GM12878 (cell line): ENCODE measurements at regions not wholly inside any gene's neighbourhood (a gene's known extent, or its start where the extent isn't known, plus 50 kb on each side); places are given as distances from the start of the nearest gene placed in this dataset.

ENCODE experiments used
- ATAC-seq: fragments of 200-7000 bp; cut with Tn5 transposase; 3 replicates; pipeline ENCODE4 v1.9.1; 2020; ENCODE audit warnings: mild to moderate bottlenecking, moderate library complexity
- BruUV-seq: library from RNA; stranded (reverse); fragments of 400-500 nt; replicated peaks from 2 replicates; lab custom pipeline; 2021; lab: Mats Ljungman, UMichigan
- CTCF ChIA-PET: fragments of 300-600 bp; sonication (Branson Sonifier 250); formaldehyde crosslinking; extraction: SDS; loops from one replicate; lab custom pipeline; 2021; ENCODE audit warnings: inconsistent platforms; lab: Yijun Ruan, JAX
- POLR2A ChIA-PET: fragments of 350-600 bp; formaldehyde crosslinking; extraction: SDS; loops from one replicate; lab custom pipeline; 2021; ENCODE audit warnings: inconsistent platforms; lab: Charles Lee
- RAD21 ChIA-PET: fragments of 300-600 bp; sonication (Branson Sonifier 250); formaldehyde crosslinking; loops from one replicate; lab custom pipeline; 2023; ENCODE audit warnings: antibody characterized with exemption; ENCODE audit not compliant: unreplicated experiment; lab: Charles Lee
- SMC1A ChIA-PET: fragments of 300-600 bp; sonication (Branson Sonifier 250); formaldehyde crosslinking; loops from one replicate; lab custom pipeline; 2023; ENCODE audit not compliant: unreplicated experiment, uncharacterized antibody; lab: Charles Lee
- DNase-seq: peaks from one replicate; pipeline ENCODE4 v3.0.0-alpha.2; 2011; ENCODE audit warnings: low read depth, low spot score
- FAIRE-seq: peaks from 3 replicates; lab custom pipeline; 2011; peaks lifted over from hg19 to GRCh38; lab: Jason Lieb, UNC
- H2AFZ ChIP-seq: 2 replicates; pipeline ENCODE4 v1.6.0; 2011; ENCODE audit warnings: low read depth, low read length, control low read depth; ENCODE audit not compliant: control insufficient read depth
- H3K27ac ChIP-seq: 2 replicates; pipeline ENCODE4 v1.5.1; 2011; ENCODE audit warnings: control low read depth; ENCODE audit not compliant: control insufficient read depth, insufficient read depth
- H3K27me3 ChIP-seq, 2 experiments: replicated peaks in 1 of 2; 2 replicates each; pipeline versions ENCODE4 v1.6.0 to v1.6.1; 2011; ENCODE audit warnings: low read length in 1 of 2; ENCODE audit not compliant: control insufficient read depth in 2 of 2, insufficient read depth in 2 of 2
- H3K36me3 ChIP-seq, 2 experiments: 2 replicates each; pipeline ENCODE4 v1.5.1; 2011; ENCODE audit warnings: low read length in 1 of 2; ENCODE audit not compliant: control insufficient read depth in 2 of 2, insufficient read depth in 2 of 2
- H3K4me1 ChIP-seq: 2 replicates; pipeline ENCODE4 v1.6.1; 2011; ENCODE audit warnings: mild to moderate bottlenecking, low read length, moderate library complexity, mixed read lengths; ENCODE audit not compliant: control insufficient read depth, insufficient read depth
- H3K4me2 ChIP-seq: 2 replicates; pipeline ENCODE4 v1.6.0; 2011; ENCODE audit warnings: control low read depth; ENCODE audit not compliant: control insufficient read depth, insufficient read depth
- H3K4me3 ChIP-seq: fragments of 200-600 bp; sonication (generic); 2 replicates; pipeline ENCODE4 v1.5.1; 2016
- H3K79me2 ChIP-seq: 2 replicates; pipeline ENCODE4 v1.6.0; 2011; ENCODE audit warnings: low read length; ENCODE audit not compliant: control insufficient read depth, insufficient read depth
- H3K9ac ChIP-seq: 2 replicates; pipeline ENCODE4 v1.8.0; 2011; ENCODE audit warnings: low read length, control low read depth, mixed read lengths; ENCODE audit not compliant: control insufficient read depth, insufficient read depth
- H3K9me3 ChIP-seq: replicated peaks from 3 replicates; pipeline ENCODE4 v1.5.1; 2011; ENCODE audit warnings: mild to moderate bottlenecking, low read length; ENCODE audit not compliant: control insufficient read depth, insufficient read depth
- H4K20me1 ChIP-seq: 2 replicates; pipeline ENCODE4 v1.6.0; 2011; ENCODE audit not compliant: control insufficient read depth, insufficient read depth
- BHLHE40 ChIP-seq, 2 experiments: fragments of 450-650 bp in 1 of 2; IDR thresholded peaks; 2 replicates each; pipeline ENCODE4 v1.6.1; 2011 to 2017; ENCODE audit warnings: low read depth in 2 of 2, borderline replicate concordance in 1 of 2, improper control_type of control experiment in 1 of 2, low read length in 1 of 2, mild to moderate bottlenecking in 1 of 2
- CHD1 ChIP-seq: IDR thresholded peaks from 2 replicates; pipeline ENCODE4 v1.6.1; 2012; ENCODE audit warnings: low read depth, low read length, improper control_type of control experiment
- CREM ChIP-seq: IDR thresholded peaks from 2 replicates; pipeline ENCODE4 v1.6.1; 2014; ENCODE audit warnings: antibody characterized with exemption, low read depth
- DPF2 ChIP-seq: fragments of 450-650 bp; IDR thresholded peaks from 2 replicates; pipeline ENCODE4 v1.6.1; 2017; ENCODE audit warnings: mild to moderate bottlenecking
- ELK1 ChIP-seq: IDR thresholded peaks from 2 replicates; pipeline ENCODE4 v1.6.1; 2012; ENCODE audit warnings: low read depth, low read length, improper control_type of control experiment
- EP300 ChIP-seq, 2 experiments: fragments of 150-350 bp in 1 of 2; IDR thresholded peaks; 2 replicates each; pipeline ENCODE4 v1.6.1; 2011 to 2012; ENCODE audit warnings: low read depth in 2 of 2, low read length in 2 of 2, borderline replicate concordance in 1 of 2, improper control_type of control experiment in 1 of 2, inconsistent platforms in 1 of 2; ENCODE audit not compliant: control insufficient read depth in 1 of 2
- ESRRA ChIP-seq: IDR thresholded peaks from 2 replicates; pipeline ENCODE4 v1.6.1; 2012; ENCODE audit warnings: mild to moderate bottlenecking, low read length, improper control_type of control experiment
- IRF3 ChIP-seq: fragments of 450-650 bp; IDR thresholded peaks from 2 replicates; pipeline ENCODE4 v1.6.1; 2014; ENCODE audit warnings: mild to moderate bottlenecking
- MYB ChIP-seq: fragments of 150-350 bp; IDR thresholded peaks from 2 replicates; pipeline ENCODE4 v1.6.1; 2014; ENCODE audit warnings: mild to moderate bottlenecking, low read depth, low read length, borderline replicate concordance
- RAD21 ChIP-seq: IDR thresholded peaks from 2 replicates; pipeline ENCODE4 v1.6.1; 2011; ENCODE audit warnings: mild to moderate bottlenecking, low read depth, low read length, moderate library complexity; ENCODE audit not compliant: insufficient read depth
- RELA ChIP-seq: fragments of 450-650 bp; IDR thresholded peaks from 2 replicates; pipeline ENCODE4 v1.8.0; 2014; ENCODE audit warnings: borderline replicate concordance; ENCODE audit not compliant: partially characterized antibody
- RFX5 ChIP-seq: IDR thresholded peaks from 2 replicates; pipeline ENCODE4 v1.6.1; 2011; ENCODE audit warnings: low read depth, low read length, improper control_type of control experiment
- SMAD1 ChIP-seq: fragments of 450-650 bp; IDR thresholded peaks from 2 replicates; pipeline ENCODE4 v1.6.1; 2018; ENCODE audit warnings: mild to moderate bottlenecking, low read depth; ENCODE audit not compliant: partially characterized antibody
- ZNF24 ChIP-seq: fragments of 450-650 bp; IDR thresholded peaks from 2 replicates; pipeline ENCODE4 v1.6.1; 2017; ENCODE audit warnings: antibody characterized with exemption, mild to moderate bottlenecking
- WGBS: methylation state at CpG from one replicate; pipeline ENCODE4 v1.1.6; 2016; ENCODE audit warnings: low lambda C conversion rate; ENCODE audit not compliant: insufficient replicate concordance, insufficient coverage; ENCODE audit errors: missing lambda C conversion rate; 5-methylcytosine and 5-hydroxymethylcytosine counted together
- in situ Hi-C: fragments of 300-500 bp; cut with MboI; formaldehyde crosslinking; loops from 9 replicates; pipeline ENCODE4 v1.14.3; 2018; ENCODE audit warnings: mixed read lengths
- intact Hi-C: fragments of 100-400 bp; cut with micrococcal nuclease; formaldehyde crosslinking; loops from one replicate; pipeline ENCODE4 v1.14.2; 2022; ENCODE audit not compliant: unreplicated experiment
- TF ChIP-seq, protein P1 (sequence below): fragments of 450-650 bp; IDR thresholded peaks from 2 replicates; pipeline ENCODE4 v1.6.1; 2017; ENCODE audit warnings: low read depth, mild to moderate bottlenecking, moderate library complexity

DNA sequence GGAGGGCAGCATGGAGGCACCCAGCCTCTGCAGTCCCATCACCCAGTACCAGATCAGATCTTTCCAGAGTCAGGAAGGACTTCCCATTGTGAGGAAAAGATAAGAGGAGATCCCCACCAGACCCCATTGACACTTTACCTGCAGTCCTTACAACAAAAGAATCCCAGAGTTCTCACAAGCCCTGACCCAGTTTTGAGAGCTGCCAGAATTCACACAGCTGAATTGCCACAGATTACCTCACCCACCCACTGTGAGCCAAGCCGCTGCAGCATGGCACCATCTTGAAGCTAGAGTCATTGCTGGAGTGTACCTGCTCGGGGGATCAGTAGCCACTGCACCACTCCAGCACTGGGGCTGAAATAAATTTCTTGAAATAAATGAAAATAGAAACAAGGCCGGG lies 91.8 kb upstream of the UBASH3B start:
- ChIA-PET SMC1A (no interaction called here), POLR2A (no interaction called here), RAD21 (no interaction called here), CTCF (no interaction called here)
- Histone ChIP-seq H3K4me3 (no peak overlapping the region), H3K4me1 (no peaks in the 10 kb centered on the region), H3K27ac (no peak overlapping the region), H3K9ac (no peak overlapping the region), H3K36me3 (no peaks in the 10 kb centered on the region), H2AFZ (no peak overlapping the region), H3K4me2 (no peak overlapping the region), H3K27me3 (no peaks in the 10 kb centered on the region), H3K79me2 (no peaks in the 10 kb centered on the region), H3K9me3 (no peaks in the 10 kb centered on the region)
- FAIRE-seq (no peak), ATAC-seq (no peak), DNase-seq (no peak)
- 0% methylated on average over 3 of the region's 3 CpGs for WGBS
- in situ Hi-C loops: no loop called here
- intact Hi-C loops: no loop called here
- BruUV-seq: no TSS peak
- TF ChIP-seq RAD21 (no peak), RELA (no peak), SMAD1 (no peak), ESRRA (no peak), CHD1 (no peak), ZNF24 (no peak), CREM (no peak), BHLHE40 (IDR thresholded peaks at IDR 0.05; ENCODE audit: borderline replicate concordance in 1 of 2, low read depth in 2 of 2, low read length in 1 of 2) (no peak), EP300 (IDR thresholded peaks at IDR 0.05; ENCODE audit: borderline replicate concordance in 1 of 2, control insufficient read depth in 1 of 2, low read depth in 2 of 2, low read length in 2 of 2) (no peak), ELK1 (no peak), MYB (no peak), DPF2 (no peak), IRF3 (no peak), RFX5 (no peak)
- TF ChIP-seq, protein P1, sequence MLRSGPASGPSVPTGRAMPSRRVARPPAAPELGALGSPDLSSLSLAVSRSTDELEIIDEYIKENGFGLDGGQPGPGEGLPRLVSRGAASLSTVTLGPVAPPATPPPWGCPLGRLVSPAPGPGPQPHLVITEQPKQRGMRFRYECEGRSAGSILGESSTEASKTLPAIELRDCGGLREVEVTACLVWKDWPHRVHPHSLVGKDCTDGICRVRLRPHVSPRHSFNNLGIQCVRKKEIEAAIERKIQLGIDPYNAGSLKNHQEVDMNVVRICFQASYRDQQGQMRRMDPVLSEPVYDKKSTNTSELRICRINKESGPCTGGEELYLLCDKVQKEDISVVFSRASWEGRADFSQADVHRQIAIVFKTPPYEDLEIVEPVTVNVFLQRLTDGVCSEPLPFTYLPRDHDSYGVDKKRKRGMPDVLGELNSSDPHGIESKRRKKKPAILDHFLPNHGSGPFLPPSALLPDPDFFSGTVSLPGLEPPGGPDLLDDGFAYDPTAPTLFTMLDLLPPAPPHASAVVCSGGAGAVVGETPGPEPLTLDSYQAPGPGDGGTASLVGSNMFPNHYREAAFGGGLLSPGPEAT: no peak
- TF ChIP-seq, all 136 proteins: peak for 0
- no peaks in the 10 kb centered on the region for H4K20me1 ChIP-seq
